H9 (cell line): ENCODE measurements at regions not wholly inside any gene's neighbourhood (a gene's known extent, or its start where the extent isn't known, plus 50 kb on each side); places are given as distances from the start of the nearest gene placed in this dataset.

Experiments
- DNase-seq: peaks from one replicate; pipeline ENCODE4 v3.0.0-alpha.2; 2017
- H2AFZ ChIP-seq: one replicate; pipeline ENCODE4 v1.6.1; 2013; ENCODE audit warnings: mild to moderate bottlenecking, low read length, control low read depth, moderate library complexity
- H2AK5ac ChIP-seq: 2 replicates; pipeline ENCODE4 v1.6.1; 2013; ENCODE audit warnings: low read length, control low read depth, mixed read lengths; ENCODE audit not compliant: insufficient read length
- H2BK120ac ChIP-seq: one replicate; pipeline ENCODE4 v1.6.1; 2013; ENCODE audit warnings: low read depth, mild to moderate bottlenecking, low read length, control low read depth, inconsistent platforms; ENCODE audit not compliant: poor library complexity, severe bottlenecking
- H2BK12ac ChIP-seq: 2 replicates; pipeline ENCODE4 v1.6.1; 2013; ENCODE audit warnings: low read length, control low read depth, mixed read lengths, low read depth; ENCODE audit not compliant: insufficient read length
- H2BK15ac ChIP-seq: 2 replicates; pipeline ENCODE4 v1.6.1; 2013; ENCODE audit warnings: low read depth, low read length, control low read depth
- H2BK20ac ChIP-seq: one replicate; pipeline ENCODE4 v1.6.1; 2013; ENCODE audit warnings: low read depth, mild to moderate bottlenecking, low read length, control low read depth, inconsistent platforms; ENCODE audit not compliant: poor library complexity, severe bottlenecking
- H2BK5ac ChIP-seq: 2 replicates; pipeline ENCODE4 v1.6.1; 2013; ENCODE audit warnings: low read length, control low read depth, mixed read lengths; ENCODE audit not compliant: insufficient read length
- H3K14ac ChIP-seq: 2 replicates; pipeline ENCODE4 v1.6.1; 2013; ENCODE audit warnings: low read length, control low read depth; ENCODE audit not compliant: insufficient read depth
- H3K18ac ChIP-seq: 2 replicates; pipeline ENCODE4 v1.6.1; 2013; ENCODE audit warnings: low read depth, mild to moderate bottlenecking, mixed read lengths, low read length, control low read depth; ENCODE audit not compliant: insufficient read length
- H3K23ac ChIP-seq: 2 replicates; pipeline ENCODE4 v1.6.1; 2013; ENCODE audit warnings: low read length, control low read depth, mixed read lengths, low read depth; ENCODE audit not compliant: insufficient read length
- H3K23me2 ChIP-seq: 2 replicates; pipeline ENCODE4 v1.6.1; 2013; ENCODE audit warnings: low read depth, mild to moderate bottlenecking, mixed read lengths, low read length, control low read depth; ENCODE audit not compliant: insufficient read length, poor library complexity, severe bottlenecking
- H3K27ac ChIP-seq: 2 replicates; pipeline ENCODE4 v1.5.1; 2013; ENCODE audit warnings: low read length, control low read depth, mixed read lengths, low read depth; ENCODE audit not compliant: insufficient read length
- H3K27me3 ChIP-seq: 2 replicates; pipeline ENCODE4 v1.6.1; 2013; ENCODE audit warnings: low read length, control low read depth, inconsistent platforms; ENCODE audit not compliant: insufficient read depth
- H3K4ac ChIP-seq: 2 replicates; pipeline ENCODE4 v1.6.1; 2013; ENCODE audit warnings: low read depth, mild to moderate bottlenecking, control low read depth, inconsistent platforms, low read length, moderate library complexity
- H3K4me1 ChIP-seq: 2 replicates; pipeline ENCODE4 v1.6.1; 2013; ENCODE audit warnings: low read length, control low read depth, inconsistent platforms; ENCODE audit not compliant: insufficient read depth
- H3K4me2 ChIP-seq: 2 replicates; pipeline ENCODE4 v1.6.1; 2013; ENCODE audit warnings: low read length, control low read depth, mixed read lengths; ENCODE audit not compliant: insufficient read length, insufficient read depth
- H3K56ac ChIP-seq: 2 replicates; pipeline ENCODE4 v1.6.1; 2013; ENCODE audit warnings: low read depth, mild to moderate bottlenecking, mixed read lengths, low read length, control low read depth; ENCODE audit not compliant: insufficient read length
- H3K79me1 ChIP-seq: 2 replicates; pipeline ENCODE4 v1.6.1; 2013; ENCODE audit warnings: low read depth, mild to moderate bottlenecking, moderate library complexity, low read length, control low read depth, inconsistent platforms; ENCODE audit not compliant: insufficient read depth, poor library complexity, severe bottlenecking
- H3K79me2 ChIP-seq: 2 replicates; pipeline ENCODE4 v1.6.1; 2013; ENCODE audit warnings: low read length, control low read depth, inconsistent platforms; ENCODE audit not compliant: insufficient read depth
- H3K9ac ChIP-seq: 2 replicates; pipeline ENCODE4 v1.6.1; 2013; ENCODE audit warnings: low read length, control low read depth, mixed read lengths; ENCODE audit not compliant: insufficient read length; ENCODE audit errors: extremely low read depth
- H3K9me3 ChIP-seq: one replicate; pipeline ENCODE4 v1.6.1; 2013; ENCODE audit warnings: low read depth, low read length, inconsistent platforms; ENCODE audit not compliant: control insufficient read depth
- H3T11ph ChIP-seq: one replicate; pipeline ENCODE4 v1.6.1; 2013; ENCODE audit warnings: mild to moderate bottlenecking, low read length, control low read depth, inconsistent platforms
- H4K20me1 ChIP-seq: one replicate; pipeline ENCODE4 v1.6.1; 2013; ENCODE audit not compliant: control insufficient read depth, insufficient read length, insufficient read depth
- H4K5ac ChIP-seq: 2 replicates; pipeline ENCODE4 v1.6.1; 2013; ENCODE audit warnings: low read depth, mild to moderate bottlenecking, mixed read lengths, low read length, control low read depth; ENCODE audit not compliant: insufficient read length
- H4K8ac ChIP-seq: replicated peaks from 2 replicates; pipeline ENCODE4 v1.6.1; 2013; ENCODE audit warnings: low read length, control low read depth, mixed read lengths, low read depth; ENCODE audit not compliant: insufficient read length
- H4K91ac ChIP-seq: 2 replicates; pipeline ENCODE4 v1.6.1; 2013; ENCODE audit warnings: low read depth, mild to moderate bottlenecking, moderate library complexity, mixed read lengths, low read length, control low read depth; ENCODE audit not compliant: insufficient read length
- H3K27ac Mint-ChIP-seq, 3 experiments: 2 replicates in 2 of 3; 3 replicates in 1 of 3; pipeline ENCODE4 v1.8.0; 2020 to 2021; ENCODE audit warnings: mixed read lengths in 3 of 3, mild to moderate bottlenecking in 1 of 3, moderate library complexity in 1 of 3
- H3K27me3 Mint-ChIP-seq: 2 replicates; pipeline ENCODE4 v1.8.0; 2021; ENCODE audit warnings: low read depth, mild to moderate bottlenecking, moderate library complexity, mixed read lengths
- H3K36me3 Mint-ChIP-seq, 3 experiments: 2 replicates in 2 of 3; 3 replicates in 1 of 3; pipeline ENCODE4 v1.8.0; 2020 to 2021; ENCODE audit warnings: low read depth in 3 of 3, mixed read lengths in 3 of 3; ENCODE audit not compliant: insufficient read depth in 1 of 3
- H3K4me1 Mint-ChIP-seq, 2 experiments: 2 replicates each; pipeline ENCODE4 v1.8.0; 2020; ENCODE audit warnings: mixed read lengths in 2 of 2
- H3K4me3 Mint-ChIP-seq, 2 experiments: 2 replicates in 1 of 2; 3 replicates in 1 of 2; pipeline ENCODE4 v1.8.0; 2020 to 2021; ENCODE audit warnings: mild to moderate bottlenecking in 2 of 2, mixed read lengths in 2 of 2, moderate library complexity in 1 of 2
- H3K9me3 Mint-ChIP-seq, 2 experiments: 2 replicates in 1 of 2; 3 replicates in 1 of 2; pipeline ENCODE4 v1.8.0; 2020; ENCODE audit warnings: mild to moderate bottlenecking in 2 of 2, mixed read lengths in 2 of 2, moderate library complexity in 1 of 2
- TF ChIP-seq, protein P1 (sequence below): fragments of 200-600 bp; sonication (generic); conservative IDR thresholded peaks from 3 replicates; pipeline ENCODE4 v1.8.0; 2021; ENCODE audit warnings: antibody characterized with exemption, mild to moderate bottlenecking

DNA sequence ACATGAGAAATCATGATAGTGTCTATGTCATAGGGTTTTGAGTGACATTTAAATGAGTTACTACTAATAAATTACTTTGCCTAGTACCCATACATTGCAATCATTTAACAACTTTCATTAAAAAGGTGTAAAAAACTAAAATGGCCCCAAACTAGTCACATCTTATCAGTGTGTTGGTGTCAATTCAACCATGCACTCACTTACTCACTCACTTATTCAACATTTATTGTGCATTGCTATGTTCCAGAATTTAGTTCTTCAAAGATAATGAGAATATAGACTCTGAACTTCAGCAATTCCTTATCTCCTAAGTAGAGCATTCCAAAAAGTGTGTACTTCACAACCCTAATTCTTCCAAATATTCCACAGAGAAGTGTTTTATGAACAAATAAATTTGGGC lies 965.7 kb downstream of the REEP3 start:
- no peak overlapping the region for H3K4me2 ChIP-seq

More for the DNA sequence above, 965.7 kb downstream of the REEP3 start:
- Histone ChIP-seq H3K23ac (no peak overlapping the region), H3K79me2 (no peaks in the 10 kb centered on the region), H4K20me1 (no peaks in the 10 kb centered on the region), H4K91ac (no peak overlapping the region), H3K4ac (no peak overlapping the region), H3K9me3 (no peaks in the 10 kb centered on the region), H2BK12ac (no peak overlapping the region), H3K9ac (no peak overlapping the region), H3T11ph (no peak overlapping the region), H2AFZ (no peak overlapping the region), H3K56ac (no peak overlapping the region), H3K27ac (no peak overlapping the region), H2BK120ac (no peak overlapping the region), H4K5ac (no peak overlapping the region), H2AK5ac (no peak overlapping the region), H2BK15ac (no peak overlapping the region), H2BK5ac (no peak overlapping the region), H3K14ac (no peak overlapping the region), H3K18ac (no peak overlapping the region), H3K27me3 (no peaks in the 10 kb centered on the region), H3K4me1 (no peaks in the 10 kb centered on the region), H3K79me1 (no peaks in the 10 kb centered on the region), H3K23me2 (no peaks in the 10 kb centered on the region), H2BK20ac (no peak overlapping the region), H4K8ac (no peak overlapping the region)
- Mint-ChIP-seq H3K36me3 (no peaks in the 10 kb centered on the region), H3K4me1 (peaks cover 2 to 4% of the 10 kb centered on the region in 2 experiments; a peak in 2 of 4 replicates), H3K27me3 (no peaks in the 10 kb centered on the region), H3K27ac (no peak overlapping the region), H3K9me3 (peaks cover 0 to 3% of the 10 kb centered on the region in 2 experiments; a peak in 3 of 5 replicates), H3K4me3 (no peak overlapping the region)
- no peak for DNase-seq
- TF ChIP-seq, protein P1, sequence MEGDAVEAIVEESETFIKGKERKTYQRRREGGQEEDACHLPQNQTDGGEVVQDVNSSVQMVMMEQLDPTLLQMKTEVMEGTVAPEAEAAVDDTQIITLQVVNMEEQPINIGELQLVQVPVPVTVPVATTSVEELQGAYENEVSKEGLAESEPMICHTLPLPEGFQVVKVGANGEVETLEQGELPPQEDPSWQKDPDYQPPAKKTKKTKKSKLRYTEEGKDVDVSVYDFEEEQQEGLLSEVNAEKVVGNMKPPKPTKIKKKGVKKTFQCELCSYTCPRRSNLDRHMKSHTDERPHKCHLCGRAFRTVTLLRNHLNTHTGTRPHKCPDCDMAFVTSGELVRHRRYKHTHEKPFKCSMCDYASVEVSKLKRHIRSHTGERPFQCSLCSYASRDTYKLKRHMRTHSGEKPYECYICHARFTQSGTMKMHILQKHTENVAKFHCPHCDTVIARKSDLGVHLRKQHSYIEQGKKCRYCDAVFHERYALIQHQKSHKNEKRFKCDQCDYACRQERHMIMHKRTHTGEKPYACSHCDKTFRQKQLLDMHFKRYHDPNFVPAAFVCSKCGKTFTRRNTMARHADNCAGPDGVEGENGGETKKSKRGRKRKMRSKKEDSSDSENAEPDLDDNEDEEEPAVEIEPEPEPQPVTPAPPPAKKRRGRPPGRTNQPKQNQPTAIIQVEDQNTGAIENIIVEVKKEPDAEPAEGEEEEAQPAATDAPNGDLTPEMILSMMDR, result no peak
